Stimulated activated CD8-positive, alpha-beta memory T cell treated with anti-CD3 and anti-CD28 coated beads, Interleukin-7, amount 100 ng/mL, for 24 hours (primary cell): ENCODE measurements at regions not wholly inside any gene's neighbourhood (a gene's known extent, or its start where the extent isn't known, plus 50 kb on each side); places are given as distances from the start of the nearest gene placed in this dataset.

ENCODE experiments used
- DNase-seq: peaks from one replicate; pipeline ENCODE4 v3.0.0-alpha.2; 2020; ENCODE audit warnings: low read depth

DNA sequence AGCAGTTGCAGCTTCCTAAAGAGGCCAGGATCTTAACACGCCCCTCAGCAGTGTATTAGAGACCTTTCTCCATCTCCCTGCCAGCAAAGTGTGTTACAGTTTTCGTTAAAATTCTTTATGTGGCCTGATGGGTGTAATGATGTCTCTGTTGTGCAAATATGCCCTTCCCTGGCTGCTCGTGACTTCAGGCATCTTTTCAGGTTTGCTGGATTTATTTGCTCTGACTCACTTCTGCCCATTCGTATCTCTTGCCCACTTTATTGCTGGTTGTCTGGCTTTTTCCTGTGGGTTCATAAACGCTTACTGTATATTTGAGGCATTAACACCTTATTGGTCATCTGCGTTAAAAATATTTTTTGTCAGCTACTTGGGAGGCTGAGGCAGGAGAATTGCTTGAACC, 134.5 kb downstream of the ASB1 start:
- no peak for DNase-seq

DNA sequence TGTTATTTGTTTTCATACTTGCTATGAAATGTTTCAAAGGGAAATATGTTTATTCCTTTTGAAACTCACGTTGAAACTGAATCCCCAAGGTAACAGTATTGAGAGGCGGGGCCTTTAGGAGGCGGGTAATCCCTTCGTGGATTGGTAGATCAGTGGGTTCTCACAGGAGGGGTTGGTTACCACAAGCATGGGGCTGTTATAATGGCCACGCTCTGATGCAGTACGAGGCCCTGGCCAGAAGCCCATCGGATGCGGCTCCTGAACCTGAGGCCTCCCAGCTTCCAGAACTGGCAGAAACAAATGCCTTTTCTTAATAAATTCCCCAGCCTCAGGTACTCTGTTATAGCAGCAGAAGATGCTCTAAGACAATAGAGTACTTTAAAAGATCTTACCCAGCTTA, 135.7 kb downstream of the ASB1 start:
- DNase-seq: no peak

DNA sequence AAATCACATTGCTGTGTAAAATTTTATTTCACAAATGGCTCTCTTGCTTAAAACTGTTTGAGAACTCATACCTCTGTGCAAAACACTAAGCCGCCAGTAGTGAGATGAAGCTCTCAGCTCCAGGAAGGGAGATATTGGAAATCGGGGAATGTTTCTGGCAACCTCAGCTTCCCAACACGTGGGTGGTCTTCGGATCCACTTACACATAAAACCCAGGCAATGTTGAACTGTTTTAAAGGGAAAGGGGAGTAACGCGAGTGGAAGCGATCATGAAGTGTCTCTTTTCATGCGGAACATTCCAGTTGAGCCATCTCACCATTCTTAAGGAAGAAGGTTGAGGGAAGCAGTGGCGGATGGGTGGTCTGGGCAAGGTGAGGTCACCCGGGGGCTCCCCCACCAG, 136.8 kb downstream of the ASB1 start:
- no peak for DNase-seq

DNA sequence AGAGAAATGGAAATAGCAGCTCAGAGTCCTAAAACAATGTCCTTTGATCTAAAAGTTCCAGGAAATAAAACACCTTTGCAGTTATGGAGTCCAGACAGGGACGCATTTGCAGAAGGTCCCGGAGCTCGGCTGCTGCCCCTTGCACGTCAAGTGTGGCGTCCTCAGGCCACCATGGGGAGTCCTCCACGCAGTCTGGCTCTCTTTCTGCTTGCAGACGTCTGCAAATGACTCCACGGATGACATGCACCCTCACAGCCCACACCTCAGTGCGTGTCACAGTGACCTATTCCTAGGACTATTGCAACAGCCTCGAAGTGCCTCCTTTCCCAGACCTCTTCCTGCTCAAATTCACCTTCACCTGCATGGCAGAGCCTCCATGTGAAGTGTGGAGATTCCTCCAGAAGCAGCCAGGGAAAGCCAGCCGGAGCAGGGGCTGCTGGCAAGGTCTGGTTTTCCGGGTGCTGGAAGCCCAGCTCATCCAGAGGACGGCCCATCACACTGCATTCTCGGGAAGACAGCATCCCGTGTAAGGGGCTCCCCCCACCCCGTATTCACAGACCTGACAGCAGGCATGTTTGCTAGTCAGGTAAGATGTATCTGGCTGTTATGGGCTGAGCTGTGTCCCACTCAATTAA, 137.7 kb downstream of the ASB1 start:
- no peak for DNase-seq

DNA sequence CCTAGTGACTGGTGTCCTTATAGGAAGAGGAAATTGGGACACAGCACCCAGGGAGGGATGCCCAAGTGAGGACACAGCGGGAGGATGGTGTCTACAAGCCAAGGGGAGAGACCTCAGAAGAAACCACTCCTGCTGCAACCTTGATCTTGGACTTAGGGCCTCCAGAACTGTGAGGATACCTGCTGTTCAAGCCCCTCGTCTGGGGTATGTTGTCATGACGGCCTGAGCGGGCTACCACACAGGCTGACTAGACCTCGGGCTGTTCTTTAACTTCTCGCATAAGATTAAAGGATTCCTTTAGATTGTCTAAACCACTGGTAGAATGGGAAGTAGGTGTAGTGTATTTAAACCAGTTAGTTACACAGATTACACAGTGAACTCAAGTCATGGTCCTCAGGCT, 138.3 kb downstream of the ASB1 start:
- DNase-seq: no peak

DNA sequence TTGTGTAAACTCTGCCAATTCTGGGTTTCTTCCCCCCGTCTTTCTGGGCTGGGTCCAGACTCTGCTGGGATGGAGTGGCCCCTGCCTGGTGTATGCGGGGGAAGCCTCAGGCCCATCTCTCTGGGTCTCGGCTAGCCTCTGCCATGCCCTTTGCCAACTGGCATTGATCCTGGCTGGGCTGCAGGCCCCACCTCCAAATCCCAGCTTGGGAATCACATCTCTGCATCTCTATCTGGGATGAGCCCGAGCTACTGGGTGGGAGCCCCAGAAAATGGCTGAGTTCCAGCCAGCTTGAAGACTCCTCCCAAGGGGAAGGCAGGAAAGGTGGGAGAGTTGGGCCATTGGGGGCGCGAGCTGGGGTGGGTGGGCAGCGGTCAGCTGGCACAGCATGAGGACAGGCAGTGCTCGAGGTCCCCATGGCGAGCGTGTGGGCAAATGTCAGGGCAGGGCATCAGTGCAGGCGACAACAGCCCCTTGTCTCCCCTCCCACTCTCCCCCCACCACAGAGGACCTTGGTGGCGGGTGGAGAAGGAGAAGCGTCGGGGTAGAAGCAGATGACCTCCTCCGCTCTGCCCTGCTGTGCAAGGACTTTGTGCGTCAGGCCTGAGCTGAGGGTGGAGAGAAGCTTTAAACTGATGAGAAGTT, 139.4 kb downstream of the ASB1 start:
- DNase-seq: no peak

DNA sequence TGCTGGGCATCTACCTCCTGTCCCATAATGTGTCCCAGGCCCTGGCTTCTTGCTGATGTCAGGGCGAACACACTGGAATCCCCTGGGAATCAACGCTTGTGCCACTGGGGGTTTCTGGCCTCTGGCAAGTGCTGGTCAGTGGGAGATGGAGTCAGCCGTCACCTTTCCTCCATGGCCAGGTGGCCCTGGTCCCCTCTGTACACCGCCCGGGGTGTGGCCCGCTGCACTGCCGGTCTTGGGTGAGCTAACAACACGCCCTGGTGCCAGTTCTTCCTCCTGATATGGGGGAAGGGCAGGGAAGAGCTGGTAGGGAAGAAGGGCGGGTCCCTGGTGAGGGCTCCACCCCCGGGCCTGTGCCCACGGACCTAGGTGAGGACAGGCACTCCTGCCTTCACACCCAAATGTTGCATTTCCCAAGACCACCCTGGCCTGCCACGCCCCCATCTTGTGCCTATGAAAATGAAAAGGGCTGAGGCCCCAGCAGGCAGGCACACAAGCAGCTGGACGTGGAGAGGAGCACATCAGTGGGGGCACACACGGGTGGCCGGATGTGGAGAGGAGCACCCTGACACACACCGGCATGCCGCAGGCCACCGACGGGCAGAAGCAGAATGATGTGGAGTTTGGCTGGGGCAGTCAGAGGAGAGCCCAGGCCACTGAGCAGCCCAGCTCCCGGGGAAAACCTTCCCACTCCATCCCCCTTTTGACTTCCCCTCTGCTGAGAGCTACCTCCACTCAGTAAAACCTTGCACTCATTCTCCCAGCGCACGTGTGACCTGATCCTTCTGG, 140.5 kb downstream of the ASB1 start:
- no peak for DNase-seq

DNA sequence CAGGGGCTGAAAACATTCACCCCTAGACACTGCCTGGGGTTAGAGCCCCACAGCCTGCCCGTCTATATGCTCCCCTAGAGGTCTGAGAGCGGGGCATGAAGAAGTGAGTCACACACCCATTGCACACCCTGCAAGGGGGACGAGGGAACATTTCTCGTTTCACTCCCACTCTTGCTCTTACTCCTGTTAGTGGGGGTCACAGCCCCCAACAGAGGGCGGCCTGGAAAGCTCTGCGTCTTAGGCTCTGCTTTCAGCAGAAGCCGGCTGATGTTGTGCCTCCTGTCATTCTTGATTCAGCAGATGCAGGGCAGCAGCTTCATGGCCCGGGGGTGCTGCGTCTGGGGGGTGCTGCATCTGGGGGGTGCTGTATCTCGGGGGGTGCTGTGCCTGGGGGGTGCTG, 141.3 kb downstream of the ASB1 start:
- DNase-seq: no peak

DNA sequence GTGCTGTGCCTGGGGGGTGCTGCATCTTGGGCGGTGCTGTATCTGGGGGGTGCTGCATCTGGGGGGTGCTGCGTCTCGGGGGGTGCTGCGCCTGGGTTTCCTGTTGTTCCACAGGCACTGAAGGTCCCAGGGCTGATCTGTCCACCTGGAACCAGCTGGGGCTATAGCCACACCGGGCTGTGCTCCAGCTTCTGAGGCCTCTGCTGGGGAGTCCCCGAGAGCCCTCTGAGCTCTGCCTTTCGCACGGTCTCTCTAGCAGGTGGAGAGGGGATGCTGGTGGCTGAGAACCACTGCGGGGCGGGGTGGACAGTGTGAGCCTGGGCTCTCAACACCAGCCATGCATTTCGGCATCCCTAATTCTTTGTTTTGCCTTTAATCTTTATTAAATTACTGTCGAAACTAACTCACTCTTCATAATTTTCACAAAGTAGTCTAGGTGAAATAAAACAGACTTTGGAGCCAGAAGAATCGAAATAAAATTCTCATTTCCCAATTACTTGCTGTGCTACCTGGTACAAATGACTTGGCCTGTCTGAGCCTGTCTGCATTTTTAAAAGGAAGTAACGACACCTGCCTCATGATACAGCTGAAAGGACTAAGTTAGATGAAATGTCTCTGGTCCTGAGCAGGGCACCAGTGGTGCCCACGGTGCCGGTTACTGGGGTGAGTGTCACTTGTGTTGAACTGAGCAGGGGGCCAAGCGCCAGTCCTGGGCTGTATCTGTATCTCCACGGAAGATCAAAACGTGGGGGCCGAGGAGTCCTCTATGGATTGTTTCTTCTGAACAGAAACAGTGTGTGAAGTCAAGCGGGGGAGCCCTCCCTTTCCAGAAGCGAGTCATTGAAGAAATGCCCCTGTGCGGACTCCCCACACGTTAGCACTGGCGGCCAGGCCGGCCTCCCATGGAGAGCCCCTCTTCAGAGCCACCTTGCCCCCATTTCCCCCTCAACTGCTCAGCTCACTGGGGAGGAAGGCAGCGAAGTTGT, 142.0 kb downstream of the ASB1 start:
- DNase-seq: no peak

DNA sequence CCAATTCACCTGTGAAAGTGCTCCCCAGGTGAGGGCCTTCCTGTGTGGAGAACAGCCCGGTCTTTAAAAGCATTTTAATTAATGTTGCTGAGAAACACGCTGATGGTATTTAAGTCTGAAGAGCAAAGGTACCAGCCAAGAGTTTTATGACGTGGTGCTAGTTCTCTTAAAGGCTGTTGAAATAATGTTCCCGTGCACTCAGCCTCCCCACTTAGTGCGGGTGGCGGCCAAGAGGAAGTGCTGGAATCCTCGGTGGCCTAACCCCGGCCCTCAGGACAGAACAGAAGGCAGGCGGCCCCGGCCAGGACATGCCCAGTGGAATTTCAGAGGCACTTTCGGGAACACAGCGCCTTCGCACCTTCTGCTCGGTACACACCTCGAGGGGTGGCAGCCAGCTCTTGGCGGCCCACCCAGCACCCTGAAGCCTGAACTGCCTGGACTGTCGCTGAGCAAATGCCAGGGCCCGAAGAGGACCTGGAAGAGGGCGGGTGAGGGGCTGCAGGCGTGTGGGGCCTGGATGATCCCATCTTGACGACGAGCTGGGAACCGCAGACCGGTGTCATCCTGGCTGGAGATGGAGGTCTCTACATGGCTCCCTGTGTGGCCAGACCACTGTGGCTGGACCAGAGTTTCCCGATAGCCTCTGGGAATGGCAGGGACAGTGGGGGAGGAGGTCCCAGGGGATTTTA, 142.9 kb downstream of the ASB1 start:
- DNase-seq: no peak

DNA sequence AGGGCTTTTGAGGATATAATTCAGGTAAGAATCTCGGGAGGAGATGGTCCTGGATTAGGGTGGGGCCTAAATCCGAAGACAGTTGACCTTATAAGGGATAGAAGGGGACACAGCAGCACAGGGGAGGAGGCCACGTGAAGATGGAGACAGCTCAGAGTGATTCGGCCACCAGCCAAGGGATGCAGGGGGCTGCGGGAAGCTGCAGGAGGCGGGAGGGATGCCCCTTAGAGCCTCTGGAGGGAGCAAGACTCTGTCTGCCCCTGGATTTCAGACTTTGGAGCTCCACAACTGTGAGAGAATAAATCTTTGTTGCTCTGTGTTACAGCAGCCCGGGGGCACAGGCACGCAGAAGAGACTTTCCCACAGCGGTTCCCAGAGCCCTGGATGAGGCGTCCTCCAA, 143.7 kb downstream of the ASB1 start:
- no peak for DNase-seq

DNA sequence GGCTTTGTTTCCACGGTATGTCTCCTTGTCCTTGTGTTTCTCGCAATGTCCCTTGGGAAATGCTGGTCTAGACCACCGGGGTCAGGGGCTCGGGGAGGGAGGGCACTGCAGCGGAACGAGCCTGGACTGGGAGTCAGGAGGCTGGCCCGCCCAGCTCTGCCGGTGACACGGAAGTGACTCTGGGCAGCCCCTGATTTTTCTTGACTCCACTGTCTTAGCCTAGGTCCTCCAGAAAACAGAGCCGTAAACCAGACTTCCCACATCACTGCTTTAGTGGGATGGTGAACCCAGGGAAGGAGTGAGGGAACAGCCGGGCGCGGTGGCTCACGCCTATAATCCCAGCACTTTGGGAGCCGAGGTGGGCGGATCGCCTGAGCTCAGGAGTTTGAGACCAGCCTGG, 144.2 kb downstream of the ASB1 start:
- no peak for DNase-seq

DNA sequence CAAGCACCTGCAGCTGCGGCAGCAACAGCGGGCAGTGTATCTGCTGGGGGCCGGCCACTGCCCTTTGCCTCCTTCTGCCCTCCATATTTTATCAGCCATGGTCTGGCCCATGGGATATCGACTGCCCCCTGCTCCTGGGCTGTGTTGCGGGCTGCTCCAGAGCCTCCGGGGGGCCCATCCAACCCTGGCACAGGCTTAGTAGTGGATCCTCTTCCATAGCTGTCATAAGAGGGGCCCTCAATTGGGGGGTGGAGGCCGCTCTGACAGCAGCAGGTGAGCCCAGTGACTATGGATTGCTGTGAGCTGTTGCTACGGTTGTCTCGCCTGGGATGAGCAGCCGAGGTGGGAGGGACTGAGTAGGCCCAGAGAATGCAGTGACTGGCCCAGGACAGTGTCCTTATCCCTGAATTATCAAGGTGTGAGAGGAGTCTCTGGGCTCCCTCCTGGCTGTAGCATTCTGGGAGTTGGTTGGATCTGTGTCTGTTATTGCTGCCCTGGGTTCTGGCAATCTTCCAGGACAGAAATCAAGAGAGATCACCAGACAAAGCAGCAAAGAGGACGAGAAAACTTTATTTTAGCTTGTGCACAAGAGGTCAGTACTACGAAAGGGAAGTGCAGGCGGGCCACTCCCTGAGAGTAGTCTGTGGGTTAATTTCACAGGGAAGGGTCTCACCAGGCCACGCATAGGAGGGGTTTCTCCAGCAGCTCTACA, 145.1 kb downstream of the ASB1 start:
- no peak for DNase-seq

DNA sequence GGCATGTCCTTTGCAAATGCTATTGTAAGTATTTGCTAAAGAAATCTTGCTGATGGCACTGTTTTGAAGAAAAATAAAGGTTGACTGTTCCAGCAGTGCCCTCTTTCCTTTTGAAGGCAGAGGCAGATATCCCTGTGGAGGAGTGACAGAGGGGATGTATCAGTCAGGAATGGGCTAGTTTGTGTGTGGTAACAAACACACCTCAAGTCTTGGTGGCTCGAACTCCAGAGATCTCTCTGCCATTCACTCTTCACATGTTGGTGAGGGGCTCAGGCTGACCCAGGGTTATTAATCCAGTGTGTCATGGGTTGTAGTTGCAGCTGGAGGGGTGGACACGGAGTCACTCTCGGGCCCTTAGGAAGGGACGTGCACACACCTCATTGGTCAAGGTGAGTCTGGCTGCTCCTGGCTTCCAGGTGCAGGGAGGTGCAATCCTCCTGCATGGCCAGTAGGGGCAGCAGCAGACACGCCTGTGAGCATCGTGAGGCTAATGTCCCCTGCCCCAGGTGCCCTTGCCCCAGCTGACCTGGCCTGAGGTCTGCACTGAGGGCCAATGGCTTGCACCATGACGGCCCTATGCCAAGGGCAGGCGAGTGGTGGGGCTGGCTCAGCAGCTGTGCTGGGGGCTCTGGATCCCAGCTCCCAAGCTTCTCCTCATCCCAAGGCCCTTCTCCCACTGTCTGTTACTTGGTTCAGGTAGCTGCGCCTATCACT, 146.5 kb downstream of the ASB1 start:
- DNase-seq: no peak

DNA sequence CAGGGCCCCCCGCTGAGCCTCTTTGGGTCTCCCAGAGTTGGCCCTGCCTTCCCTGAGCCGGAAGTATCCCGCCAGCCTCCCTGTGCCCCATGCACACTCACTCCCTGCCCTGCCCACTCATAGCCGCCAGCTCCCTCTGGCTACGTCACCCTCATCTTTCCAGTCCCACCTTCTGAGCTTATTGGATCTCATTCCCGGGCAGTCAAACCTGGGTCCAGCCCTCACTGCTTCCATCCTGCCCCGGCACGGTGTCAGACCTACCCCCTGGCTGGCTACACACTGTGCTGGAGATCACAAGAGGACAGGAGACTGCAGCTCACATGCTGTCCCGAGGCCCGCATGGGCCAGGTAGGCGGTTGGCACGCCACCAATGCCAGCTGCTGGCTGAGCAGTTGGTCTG, 147.2 kb downstream of the ASB1 start:
- DNase-seq: no peak

DNA sequence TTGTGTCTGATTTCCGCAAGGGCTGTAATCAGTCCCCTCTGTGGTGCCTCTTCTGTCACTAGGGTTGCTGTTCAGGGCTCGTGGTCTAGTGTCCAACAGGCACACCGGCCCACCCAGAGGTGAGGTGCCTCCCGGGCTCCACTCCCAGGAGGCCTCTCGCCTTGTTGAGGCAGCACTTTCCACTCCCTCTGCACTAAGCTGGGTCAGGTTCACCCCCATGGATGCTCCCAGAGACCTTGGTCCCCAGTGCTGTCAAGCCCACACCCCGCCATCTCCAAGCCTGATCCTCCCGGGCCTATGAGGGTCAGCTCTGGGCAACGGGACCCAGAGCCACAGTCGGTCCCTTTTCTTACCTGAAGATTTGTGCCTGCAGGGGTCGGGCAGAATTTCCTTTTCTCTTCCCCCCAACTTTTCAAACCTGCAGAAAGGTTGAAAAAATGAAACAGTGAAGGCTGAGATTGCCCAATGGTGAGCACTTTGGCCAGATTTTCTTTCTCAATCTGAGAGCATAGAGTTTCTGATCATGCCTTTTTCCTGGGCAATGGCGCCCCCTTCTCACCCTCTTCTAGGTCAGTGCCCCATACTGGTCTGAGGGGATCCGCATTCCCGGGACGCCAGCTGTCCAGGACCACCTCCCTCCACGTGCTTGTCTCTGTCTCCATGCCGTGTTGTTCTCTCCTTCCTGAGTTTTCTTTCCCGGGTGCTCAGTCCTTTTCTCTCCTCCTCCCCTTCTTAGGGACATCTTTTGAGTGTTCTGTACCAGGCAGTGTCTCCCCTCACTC, 148.0 kb downstream of the ASB1 start:
- no peak for DNase-seq

DNA sequence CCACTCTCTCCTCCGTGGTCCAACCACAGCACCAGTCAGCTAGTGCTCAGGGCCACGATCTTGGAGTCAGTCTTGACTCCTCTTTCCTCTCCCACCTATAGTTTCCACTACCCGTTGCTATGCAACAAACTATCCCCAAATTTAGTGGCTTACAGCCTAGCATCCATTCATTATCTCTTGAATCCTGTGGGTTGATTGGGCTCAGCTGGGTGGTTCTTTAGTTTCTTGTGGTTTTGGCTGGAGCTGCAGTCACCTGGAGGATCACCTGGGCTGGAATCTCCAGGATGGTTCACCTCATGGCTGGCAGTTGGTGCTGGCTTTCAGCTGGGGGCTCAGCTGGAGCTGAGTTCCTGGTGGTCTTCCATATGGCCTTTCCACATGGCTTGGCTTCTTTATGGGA, 149.9 kb downstream of the ASB1 start:
- no peak for DNase-seq

DNA sequence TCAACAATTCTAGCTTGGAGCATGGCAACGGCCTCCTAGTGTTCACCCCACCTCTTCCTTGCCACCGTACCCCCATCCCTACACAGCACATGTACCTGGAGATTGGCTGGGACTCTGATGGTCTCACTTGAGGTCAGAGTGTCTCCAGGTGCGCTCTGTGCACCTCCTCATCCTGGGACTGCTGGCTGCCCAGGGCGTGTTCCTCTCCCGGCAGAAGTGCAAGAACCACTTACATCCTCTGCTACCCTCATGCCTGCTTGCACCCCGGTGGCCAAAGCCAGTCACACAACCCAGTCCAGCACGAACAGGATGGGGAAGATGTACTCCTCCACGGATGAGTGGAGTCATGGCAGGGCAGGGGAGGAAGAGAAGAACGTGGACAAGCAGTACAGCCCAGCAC, 151.5 kb downstream of the ASB1 start:
- DNase-seq: no peak

DNA sequence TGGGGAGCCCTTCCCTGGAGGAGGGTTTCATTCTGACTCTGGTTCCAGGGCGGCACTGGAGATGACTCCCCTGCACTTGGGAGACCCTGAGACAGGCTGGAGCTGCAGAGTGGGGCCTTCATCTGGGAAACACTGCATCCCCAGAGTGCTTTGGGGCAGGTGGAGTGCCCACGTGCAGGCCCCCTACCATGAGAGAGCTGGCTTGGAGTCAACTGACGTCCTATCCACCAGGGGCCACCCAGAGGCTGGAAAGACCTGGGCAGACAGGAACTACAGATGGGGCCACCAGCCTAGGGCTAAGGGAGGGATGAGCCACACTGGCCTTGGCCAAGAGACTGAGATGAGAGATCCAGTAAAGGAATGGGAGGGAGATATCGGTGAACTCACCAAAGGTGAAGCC, 153.8 kb downstream of the ASB1 start:
- no peak for DNase-seq

DNA sequence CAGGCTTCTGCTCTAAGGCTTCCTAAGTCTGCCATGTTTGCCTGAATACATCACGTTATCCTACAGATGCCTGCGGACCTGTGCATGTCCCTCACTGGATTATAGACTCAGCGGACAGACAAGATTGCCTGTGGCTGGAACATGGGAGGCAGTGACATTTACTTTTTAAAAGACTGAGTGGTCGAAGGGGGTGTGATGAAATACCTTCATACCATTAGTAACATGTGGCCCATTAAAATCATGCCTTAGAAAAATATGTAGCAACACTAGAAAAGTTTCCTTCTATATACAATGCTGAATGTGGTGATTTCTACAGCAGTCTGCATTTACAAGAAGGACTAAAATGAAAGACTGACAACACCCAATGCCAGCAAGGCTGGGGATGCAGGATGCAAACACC, 154.4 kb downstream of the ASB1 start:
- no peak for DNase-seq
